Spleen (tissue), 11 donors: ENCODE measurements at regions not wholly inside any gene's neighbourhood (a gene's known extent, or its start where the extent isn't known, plus 50 kb on each side); places are given as distances from the start of the nearest gene placed in this dataset.

Experiments used
- DNase-seq: peaks from one replicate; pipeline ENCODE4 v3.0.0-alpha.2; 2020
- H3K27ac ChIP-seq, 8 donors: fragments of 200-600 bp; sonication (generic) in 7 of 8; 1 replicate in 4 of 8; 2 replicates in 4 of 8; pipeline versions ENCODE4 v1.5.0 to v1.8.0; 2016 to 2021; ENCODE audit warnings: inconsistent platforms in 4 of 8, mild to moderate bottlenecking in 4 of 8, moderate library complexity in 1 of 8
- H3K27me3 ChIP-seq, 7 donors: fragments of 200-600 bp; sonication (generic) in 6 of 7; replicated peaks in 1 of 7; 1 replicate in 4 of 7; 2 replicates in 3 of 7; pipeline versions ENCODE4 v1.5.0 to v1.8.0; 2016 to 2021; ENCODE audit warnings: inconsistent platforms in 3 of 7, mild to moderate bottlenecking in 1 of 7
- H3K36me3 ChIP-seq, 6 donors: fragments of 200-600 bp; sonication (generic) in 5 of 6; 1 replicate in 4 of 6; 2 replicates in 2 of 6; pipeline versions ENCODE4 v1.5.0 to v1.8.0; 2016 to 2021; ENCODE audit warnings: inconsistent platforms in 2 of 6
- H3K4me1 ChIP-seq, 6 donors: fragments of 200-600 bp; sonication (generic) in 5 of 6; 1 replicate in 3 of 6; 2 replicates in 3 of 6; pipeline versions ENCODE4 v1.5.0 to v1.8.0; 2016 to 2021; ENCODE audit warnings: inconsistent platforms in 3 of 6
- H3K4me3 ChIP-seq, 8 donors: fragments of 200-600 bp; sonication (generic) in 7 of 8; 1 replicate in 4 of 8; 2 replicates in 4 of 8; pipeline versions ENCODE4 v1.5.0 to v1.8.0; 2016 to 2021; ENCODE audit warnings: inconsistent platforms in 4 of 8, mild to moderate bottlenecking in 4 of 8, moderate library complexity in 2 of 8
- H3K9me3 ChIP-seq, 8 donors: fragments of 200-600 bp; sonication (generic) in 7 of 8; 1 replicate in 4 of 8; 2 replicates in 4 of 8; pipeline versions ENCODE4 v1.5.0 to v1.8.0; 2016 to 2021; ENCODE audit warnings: inconsistent platforms in 4 of 8
- CTCF ChIP-seq, 11 experiments: fragments of 200-600 bp in 7 of 11; fragments of 450-650 bp in 4 of 11; sonication (generic) in 4 of 11; IDR thresholded peaks in 8 of 11; conservative IDR thresholded peaks in 3 of 11; 1 replicate in 7 of 11; 2 replicates in 4 of 11; pipeline versions ENCODE4 v1.4.0 to v1.8.0; 2016 to 2021; ENCODE audit warnings: antibody characterized with exemption in 11 of 11, inconsistent platforms in 4 of 11, mild to moderate bottlenecking in 1 of 11
- POLR2A ChIP-seq, 3 donors: fragments of 450-650 bp; IDR thresholded peaks; one replicate each; pipeline ENCODE4 v1.5.1; 2017; ENCODE audit warnings: antibody characterized with exemption in 3 of 3, mild to moderate bottlenecking in 1 of 3
- POLR2AphosphoS5 ChIP-seq, 3 donors: sonication (generic); formaldehyde crosslinking; IDR thresholded peaks; one replicate each; pipeline ENCODE4 v1.5.1; 2017; ENCODE audit warnings: antibody characterized with exemption in 3 of 3
- WGBS, 5 donors: extraction: QIAGEN DNeasy Blood & Tissue Kit in 3 of 5; methylation state at CpG; one replicate each; pipeline versions ENCODE4 v1.1.5 to v1.1.7; 2013 to 2018; 5-methylcytosine and 5-hydroxymethylcytosine counted together
- intact Hi-C: fragments of 100-400 bp; cut with DNase I; formaldehyde crosslinking; loops from one replicate; pipeline ENCODE4 v1.15.0; 2023; ENCODE audit warnings: low total_unique reads
- donor health status: healthy with polysubstance abuse.
- donor health status: DM: no; HTN: no; CAD: no; lungs with moderate emphysema.
- donor health status: DM: no; HTN: no; CAD: no.
- donor health status: Bipolar disorder and iron deficiency.
- donor health status: healthy.
- donor health status: DM: no; HTN: no; CAD: no.
- donor health status: DM: yes; HTN: yes; CAD: no.

DNA sequence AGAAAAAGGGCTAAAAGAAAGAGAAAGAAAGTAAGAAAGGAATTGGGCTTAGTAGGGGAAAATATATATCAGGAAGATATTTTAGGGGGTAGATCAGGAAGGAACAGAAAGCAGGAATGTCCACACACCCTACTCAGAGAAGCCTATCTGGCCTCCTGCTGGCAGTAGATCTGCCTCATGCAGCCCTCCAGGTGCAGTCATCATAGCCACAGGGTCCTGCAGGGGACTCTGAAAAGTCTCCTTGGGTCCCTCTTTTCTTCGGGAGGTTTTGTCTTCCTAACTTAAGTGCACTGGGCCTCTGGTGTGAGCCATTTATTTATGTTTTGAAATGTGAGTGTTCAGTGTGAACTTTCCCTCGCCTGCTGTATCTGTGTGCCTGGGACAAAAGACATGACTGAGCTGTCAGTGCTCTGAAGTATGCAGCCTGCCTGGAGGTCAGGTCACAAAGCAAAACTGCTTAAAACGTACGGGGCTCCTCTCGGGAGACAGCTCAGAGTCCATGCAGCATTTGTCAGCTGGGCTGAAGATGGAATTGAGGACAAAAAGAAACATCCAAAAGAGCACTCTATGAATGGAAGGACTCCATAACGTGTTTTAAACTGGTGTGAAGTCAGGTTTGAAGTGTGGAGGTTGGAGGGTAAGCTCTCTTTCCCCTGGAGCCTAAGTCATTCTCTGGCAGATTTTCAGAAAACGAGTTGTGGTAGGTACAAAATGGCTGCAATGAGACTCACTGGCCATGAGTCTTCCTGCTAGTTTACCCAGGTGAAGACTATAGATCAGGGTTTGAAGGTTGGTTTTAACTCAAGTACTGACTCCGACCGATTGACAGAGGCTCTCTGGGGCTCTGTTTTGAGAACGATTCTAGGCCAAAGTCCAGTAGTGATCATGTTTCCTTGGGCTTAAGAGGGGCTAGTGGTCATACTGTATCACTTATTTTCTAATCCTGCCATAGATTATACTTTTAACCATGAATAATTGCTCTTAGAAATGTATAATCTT is 151.8 kb upstream of the GDNF start:
- no peak for TF ChIP-seq POLR2AphosphoS5 (IDR thresholded peaks at IDR 0.05)
- no peak for TF ChIP-seq POLR2A (IDR thresholded peaks at IDR 0.05)
- TF ChIP-seq CTCF (IDR thresholded peaks at IDR 0.05 in 8 of 11, conservative IDR thresholded peaks at IDR 0.05 in 3 of 11) = no peak
- H3K9me3 ChIP-seq = no peaks in the 10 kb centered on the region
- DNase-seq = no peak
- WGBS, 5 donors = 66 to 81% (median 74%) methylated on average over 10 of the region's 10 CpGs
- H3K36me3 ChIP-seq = no peaks in the 10 kb centered on the region
- intact Hi-C loops = no loop called here
- no peak overlapping the region for H3K27ac ChIP-seq
- H3K27me3 ChIP-seq = no peaks in the 10 kb centered on the region
- H3K4me1 ChIP-seq = no peaks in the 10 kb centered on the region
- H3K4me3 ChIP-seq = no peak overlapping the region

DNA sequence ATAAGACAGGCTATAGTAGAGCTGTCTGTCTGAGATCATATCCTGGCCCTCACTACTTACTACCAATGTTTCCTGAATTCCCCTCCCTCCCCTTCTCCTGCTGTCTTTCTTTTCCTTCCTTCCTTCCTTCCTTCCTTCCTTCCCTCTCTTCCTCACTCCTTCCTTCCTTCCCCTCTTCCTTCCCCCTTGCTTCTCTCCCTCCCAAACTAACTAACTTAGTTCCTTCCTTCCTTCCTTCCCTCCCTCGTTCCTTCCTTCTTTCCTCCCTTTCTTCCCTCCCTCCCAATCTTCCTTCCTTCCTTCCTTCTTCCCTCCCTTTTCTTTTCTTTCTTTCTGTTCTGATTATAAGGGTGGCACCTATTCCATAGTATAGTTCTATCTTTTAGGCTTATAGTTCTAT is 150.0 kb upstream of the GDNF start:
- no peak for DNase-seq
- H3K27me3 ChIP-seq = no peaks in the 10 kb centered on the region
- TF ChIP-seq CTCF (IDR thresholded peaks at IDR 0.05 in 8 of 11, conservative IDR thresholded peaks at IDR 0.05 in 3 of 11) (no peak), POLR2AphosphoS5 (IDR thresholded peaks at IDR 0.05) (no peak), POLR2A (IDR thresholded peaks at IDR 0.05) (no peak)
- H3K36me3 ChIP-seq = no peaks in the 10 kb centered on the region
- no peak overlapping the region for H3K27ac ChIP-seq
- H3K4me1 ChIP-seq = no peaks in the 10 kb centered on the region
- H3K4me3 ChIP-seq = no peak overlapping the region
- 30 to 62% (median 44%) methylated on average over 1 of the region's 1 CpG for WGBS, 5 donors
- intact Hi-C loops = no loop called here
- no peaks in the 10 kb centered on the region for H3K9me3 ChIP-seq

DNA sequence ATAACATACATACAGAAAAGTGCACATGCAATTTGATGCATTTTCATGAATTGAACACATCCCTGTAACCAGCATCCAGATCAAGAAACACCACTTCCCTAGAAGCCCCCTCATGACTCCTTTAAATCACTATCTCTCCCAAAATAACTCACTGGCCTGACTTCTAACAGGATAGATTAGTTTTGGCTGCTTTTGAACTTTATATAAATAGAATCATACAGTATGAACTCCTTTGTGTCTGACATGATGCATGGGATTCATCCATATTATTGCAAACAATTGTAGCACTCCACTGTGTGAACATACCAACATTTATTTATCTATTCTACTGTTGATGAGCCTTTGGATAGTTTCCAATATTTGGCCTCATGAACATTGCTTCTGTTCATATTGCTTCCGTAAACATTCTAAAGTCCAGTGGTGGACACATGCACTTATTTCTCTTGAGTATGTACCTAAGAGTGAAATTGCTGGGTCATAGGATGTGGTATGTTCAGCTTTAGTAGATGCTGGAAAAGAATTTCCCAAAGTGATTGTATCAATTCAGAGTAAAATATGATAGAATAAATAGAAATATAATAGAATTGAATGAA is 148.7 kb upstream of the GDNF start:
- no peak overlapping the region for H3K27ac ChIP-seq
- intact Hi-C loops = no loop called here

More for the DNA sequence above, 148.7 kb upstream of the GDNF start:
- no peak for DNase-seq
- Histone ChIP-seq H3K9me3 (no peaks in the 10 kb centered on the region), H3K36me3 (no peaks in the 10 kb centered on the region), H3K27me3 (peaks cover 0 to 4% (median 0%) of the 10 kb centered on the region in 7 donors), H3K4me1 (no peaks in the 10 kb centered on the region), H3K4me3 (no peak overlapping the region)
- 89 to 100% (median 93%) methylated on average over 1 of the region's 1 CpG for WGBS, 5 donors
- TF ChIP-seq POLR2A (IDR thresholded peaks at IDR 0.05) (no peak), CTCF (IDR thresholded peaks at IDR 0.05 in 8 of 11, conservative IDR thresholded peaks at IDR 0.05 in 3 of 11) (no peak), POLR2AphosphoS5 (IDR thresholded peaks at IDR 0.05) (no peak)
